ENCODE measurements at regions not wholly inside any gene's neighbourhood (a gene's known extent, or its start where the extent isn't known, plus 50 kb on each side); places are given as distances from the start of the nearest gene placed in this dataset.

DNA sequence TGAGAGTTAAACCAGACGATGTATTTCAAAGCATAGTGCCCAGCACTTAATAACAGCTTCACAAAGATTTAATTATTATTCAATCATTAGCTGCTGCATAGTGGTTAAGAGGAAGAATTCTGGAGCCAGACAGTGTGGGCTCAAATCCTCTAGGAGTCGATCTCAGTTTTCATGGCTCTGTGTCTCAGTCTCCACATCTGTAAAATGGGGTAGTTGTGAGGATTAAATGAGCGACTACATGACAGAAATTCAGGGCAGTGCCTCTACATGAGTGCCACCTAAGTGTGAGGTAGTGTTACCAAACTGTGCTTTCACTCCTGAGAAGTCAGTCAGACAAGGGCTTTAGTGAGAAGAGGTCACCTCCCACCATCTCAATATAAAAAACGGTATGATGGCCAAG is 81.7 kb upstream of the FGFR2 start:
- TF ChIP-seq POLR2A (IDR thresholded peaks at IDR 0.05), result no peak
- TF ChIP-seq CTCF (IDR thresholded peaks at IDR 0.05), result no peak
- no peak for TF ChIP-seq POLR2AphosphoS5 (IDR thresholded peaks at IDR 0.05)
- no peak for TF ChIP-seq EP300 (IDR thresholded peaks at IDR 0.05)

Data from upper lobe of left lung (tissue), 4 donors.